Astrocyte (in vitro differentiated cells and primary cell): ENCODE measurements at regions not wholly inside any gene's neighbourhood (a gene's known extent, or its start where the extent isn't known, plus 50 kb on each side); places are given as distances from the start of the nearest gene placed in this dataset.

Experiments
- DNase-seq: peaks from one replicate; pipeline ENCODE4 v3.0.0-alpha.2; 2010; ENCODE audit warnings: low read depth
- FAIRE-seq: peaks from 2 replicates; lab custom pipeline; 2011; peaks lifted over from hg19 to GRCh38; lab: Jason Lieb, UNC
- H2AFZ ChIP-seq: 2 replicates; pipeline ENCODE4 v1.6.0; 2012; ENCODE audit warnings: low read depth, low read length, inconsistent platforms
- H3K27ac ChIP-seq: 2 replicates; pipeline ENCODE4 v1.5.1; 2011; ENCODE audit warnings: low read depth, low read length, inconsistent platforms
- H3K27me3 ChIP-seq: 2 replicates; pipeline ENCODE4 v1.6.0; 2011; ENCODE audit warnings: low read length, inconsistent platforms; ENCODE audit not compliant: insufficient read depth
- H3K36me3 ChIP-seq: 2 replicates; pipeline ENCODE4 v1.5.1; 2011; ENCODE audit warnings: low read length, inconsistent platforms; ENCODE audit not compliant: insufficient read depth
- H3K4me1 ChIP-seq: 2 replicates; pipeline ENCODE4 v1.5.1; 2011; ENCODE audit warnings: low read length, inconsistent platforms; ENCODE audit not compliant: insufficient read depth
- H3K4me2 ChIP-seq: 2 replicates; pipeline ENCODE4 v1.6.0; 2012; ENCODE audit warnings: low read length, inconsistent platforms
- H3K4me3 ChIP-seq: 2 replicates; pipeline ENCODE4 v1.5.1; 2011; ENCODE audit warnings: low read depth, mild to moderate bottlenecking, low read length, inconsistent platforms; ENCODE audit not compliant: insufficient read depth
- H3K79me2 ChIP-seq: 2 replicates; pipeline ENCODE4 v1.6.0; 2012; ENCODE audit warnings: mild to moderate bottlenecking, low read length, inconsistent platforms; ENCODE audit not compliant: insufficient read depth
- H3K9ac ChIP-seq: 2 replicates; pipeline ENCODE4 v1.6.0; 2012; ENCODE audit warnings: mild to moderate bottlenecking, low read length, inconsistent platforms
- H3K9me3 ChIP-seq: 2 replicates; pipeline ENCODE4 v1.5.1; 2012; ENCODE audit warnings: low read depth, mild to moderate bottlenecking, low read length, inconsistent platforms; ENCODE audit not compliant: insufficient read depth
- H4K20me1 ChIP-seq: 2 replicates; pipeline ENCODE4 v1.6.0; 2012; ENCODE audit warnings: low read length, inconsistent platforms; ENCODE audit not compliant: insufficient read depth
- H3K27ac Mint-ChIP-seq: one replicate; pipeline ENCODE4 v1.8.0; 2021; ENCODE audit warnings: mild to moderate bottlenecking, mixed read lengths; ENCODE audit not compliant: unreplicated experiment
- H3K27me3 Mint-ChIP-seq: one replicate; pipeline ENCODE4 v1.8.0; 2021; ENCODE audit warnings: low read depth, mixed read lengths; ENCODE audit not compliant: unreplicated experiment
- H3K36me3 Mint-ChIP-seq: one replicate; pipeline ENCODE4 v1.8.0; 2021; ENCODE audit warnings: low read depth, mixed read lengths; ENCODE audit not compliant: unreplicated experiment
- H3K4me1 Mint-ChIP-seq: one replicate; pipeline ENCODE4 v1.8.0; 2021; ENCODE audit warnings: low read depth, mixed read lengths; ENCODE audit not compliant: unreplicated experiment
- H3K4me3 Mint-ChIP-seq: one replicate; pipeline ENCODE4 v1.8.0; 2021; ENCODE audit warnings: mild to moderate bottlenecking, moderate library complexity, mixed read lengths; ENCODE audit not compliant: unreplicated experiment
- H3K9me3 Mint-ChIP-seq: one replicate; pipeline ENCODE4 v1.8.0; 2021; ENCODE audit warnings: mild to moderate bottlenecking, mixed read lengths; ENCODE audit not compliant: unreplicated experiment
- CTCF ChIP-seq: IDR thresholded peaks from 2 replicates; pipeline ENCODE4 v1.5.1; 2011; ENCODE audit warnings: low read depth, mild to moderate bottlenecking, inconsistent platforms, low read length, moderate library complexity; ENCODE audit not compliant: insufficient read depth
- EZH2 ChIP-seq: IDR thresholded peaks from 2 replicates; pipeline ENCODE4 v1.6.1; 2012; ENCODE audit warnings: mild to moderate bottlenecking, low read length, inconsistent platforms; ENCODE audit not compliant: insufficient read depth

GRCh38 chr1:80113168-80114038, 1106.9 kb upstream of the ADGRL4 start:
- H3K9ac ChIP-seq, result no peak overlapping the region
- no peaks in the 10 kb centered on the region for H3K4me1 ChIP-seq
- no peak for FAIRE-seq
- H3K36me3 ChIP-seq, result no peaks in the 10 kb centered on the region
- Mint-ChIP-seq H3K36me3 (no peaks in the 10 kb centered on the region), H3K27me3 (no peaks in the 10 kb centered on the region), H3K27ac (no peak overlapping the region), H3K4me3 (no peak overlapping the region), H3K4me1 (no peaks in the 10 kb centered on the region), H3K9me3 (peaks cover 15% of the 10 kb centered on the region)
- H2AFZ ChIP-seq, result no peak overlapping the region
- no peaks in the 10 kb centered on the region for H4K20me1 ChIP-seq
- no peaks in the 10 kb centered on the region for H3K27me3 ChIP-seq
- H3K9me3 ChIP-seq, result no peaks in the 10 kb centered on the region
- H3K4me2 ChIP-seq, result no peak overlapping the region
- TF ChIP-seq CTCF (no peak), EZH2 (no peak)
- no peak overlapping the region for H3K4me3 ChIP-seq
- no peak for DNase-seq
- no peak overlapping the region for H3K27ac ChIP-seq
- H3K79me2 ChIP-seq, result no peaks in the 10 kb centered on the region

- Mint-ChIP-seq H3K36me3 (no peaks in the 10 kb centered on the region), H3K27ac (no peak overlapping the region), H3K27me3 (no peaks in the 10 kb centered on the region), H3K9me3 (no peaks in the 10 kb centered on the region), H3K4me1 (no peaks in the 10 kb centered on the region), H3K4me3 (no peak overlapping the region)
- DNase-seq, result no peak
- Histone ChIP-seq H2AFZ (no peak overlapping the region), H3K79me2 (no peaks in the 10 kb centered on the region), H3K27me3 (no peaks in the 10 kb centered on the region), H3K9ac (no peak overlapping the region), H3K36me3 (no peaks in the 10 kb centered on the region), H3K4me2 (no peak overlapping the region), H3K27ac (no peak overlapping the region), H3K4me3 (no peak overlapping the region), H3K4me1 (no peaks in the 10 kb centered on the region), H3K9me3 (peaks cover 3% of the 10 kb centered on the region), H4K20me1 (no peaks in the 10 kb centered on the region)
- FAIRE-seq, result no peak
- TF ChIP-seq CTCF, result no peak
- TF ChIP-seq EZH2, result no peak
Measured at GRCh38 chr1:80101159-80101558, 1094.6 kb upstream of the ADGRL4 start.

DNA sequence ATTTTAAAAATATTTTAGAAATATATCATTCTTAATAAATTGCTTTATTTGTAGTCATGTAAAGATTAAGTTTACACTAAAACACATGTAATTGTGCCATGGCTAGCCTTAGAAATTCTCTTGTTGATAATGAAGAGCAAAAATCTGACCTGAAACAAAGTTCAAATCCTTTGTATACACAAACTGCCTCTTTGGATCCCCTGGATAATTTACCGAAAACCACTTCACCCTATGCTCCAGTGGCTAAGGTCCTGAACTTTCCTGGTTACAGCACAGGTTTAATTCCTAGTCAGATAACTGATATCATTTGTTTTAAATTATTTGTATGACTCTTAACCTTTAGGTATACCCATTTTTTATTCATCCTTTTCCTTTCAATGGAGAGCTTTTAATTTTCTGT, 1093.2 kb upstream of the ADGRL4 start:
- FAIRE-seq (no peak), DNase-seq (no peak)
- no peaks in the 10 kb centered on the region for H3K4me1 ChIP-seq
- no peaks in the 10 kb centered on the region for H3K79me2 ChIP-seq
- no peak overlapping the region for H3K4me2 ChIP-seq
- Mint-ChIP-seq H3K36me3 (no peaks in the 10 kb centered on the region), H3K27ac (no peak overlapping the region), H3K4me3 (no peak overlapping the region), H3K27me3 (no peaks in the 10 kb centered on the region), H3K9me3 (no peaks in the 10 kb centered on the region), H3K4me1 (no peaks in the 10 kb centered on the region)
- no peak overlapping the region for H3K4me3 ChIP-seq
- H4K20me1 ChIP-seq, result no peaks in the 10 kb centered on the region
- no peaks in the 10 kb centered on the region for H3K36me3 ChIP-seq
- H3K9me3 ChIP-seq, result peaks cover 3% of the 10 kb centered on the region
- no peaks in the 10 kb centered on the region for H3K27me3 ChIP-seq
- no peak overlapping the region for H2AFZ ChIP-seq
- H3K9ac ChIP-seq, result no peak overlapping the region
- no peak overlapping the region for H3K27ac ChIP-seq
- TF ChIP-seq EZH2 (no peak), CTCF (no peak)
